ENCODE measurements at regions not wholly inside any gene's neighbourhood (a gene's known extent, or its start where the extent isn't known, plus 50 kb on each side); places are given as distances from the start of the nearest gene placed in this dataset.

DNA sequence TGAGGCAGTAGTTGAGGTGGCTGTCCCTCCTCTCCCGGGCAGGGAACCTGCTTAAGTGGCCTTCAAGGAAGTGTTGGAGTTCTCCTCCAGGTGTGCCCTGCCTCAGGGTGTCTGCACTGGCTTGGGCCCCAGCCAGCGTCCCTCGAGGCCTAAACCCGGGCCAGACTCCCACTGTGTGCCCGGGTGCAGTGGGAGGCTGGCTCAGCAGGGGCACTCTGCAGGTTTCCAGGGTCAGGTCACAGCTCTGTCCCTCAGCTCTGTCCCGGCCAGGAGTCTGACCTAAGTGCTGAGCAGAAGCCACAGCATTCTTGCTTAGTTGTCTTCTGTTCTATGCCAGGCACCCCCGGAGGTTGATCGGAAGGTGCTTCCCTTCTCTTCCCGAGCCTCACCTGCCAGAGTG lies 69.0 kb upstream of the OTOS start:
- DNase-seq: no peak

DNA sequence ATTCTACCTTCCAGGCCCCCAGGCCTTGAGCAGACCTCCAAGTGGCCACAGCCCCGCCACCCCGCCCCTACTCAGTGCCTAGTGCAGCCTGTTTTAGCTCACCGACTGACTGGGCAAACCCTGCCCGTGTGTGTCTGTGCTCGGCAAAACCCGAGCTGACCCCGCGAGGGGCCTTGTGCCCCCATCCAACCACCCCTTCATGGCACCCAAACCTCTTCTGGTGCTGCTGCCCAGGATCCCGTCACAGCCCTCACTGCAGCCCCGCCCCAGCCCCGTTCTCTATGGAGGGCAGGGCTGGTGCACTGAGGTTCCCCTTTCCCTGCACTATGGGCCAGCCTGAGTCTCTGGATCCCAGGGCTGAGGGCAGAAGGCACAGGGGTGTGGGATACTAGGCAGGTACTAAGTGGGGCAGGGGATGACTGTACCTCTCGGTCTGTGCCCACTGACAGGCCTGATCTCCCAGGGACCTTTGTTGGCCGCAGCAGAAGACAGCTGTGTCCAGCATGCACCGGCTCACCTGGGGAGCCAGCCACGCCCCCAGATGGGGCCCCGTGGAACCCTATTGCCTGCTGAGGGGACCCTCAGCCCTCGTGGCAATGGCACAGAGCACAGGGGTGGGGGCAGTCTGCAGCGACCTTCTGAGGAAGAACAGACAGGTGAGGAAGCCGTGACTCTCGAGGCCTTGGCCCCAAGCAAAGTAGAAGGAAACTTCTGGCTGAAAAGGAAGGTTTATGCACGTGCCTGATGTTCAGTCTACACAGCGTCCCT lies 69.9 kb upstream of the OTOS start:
- no peak for DNase-seq

DNA sequence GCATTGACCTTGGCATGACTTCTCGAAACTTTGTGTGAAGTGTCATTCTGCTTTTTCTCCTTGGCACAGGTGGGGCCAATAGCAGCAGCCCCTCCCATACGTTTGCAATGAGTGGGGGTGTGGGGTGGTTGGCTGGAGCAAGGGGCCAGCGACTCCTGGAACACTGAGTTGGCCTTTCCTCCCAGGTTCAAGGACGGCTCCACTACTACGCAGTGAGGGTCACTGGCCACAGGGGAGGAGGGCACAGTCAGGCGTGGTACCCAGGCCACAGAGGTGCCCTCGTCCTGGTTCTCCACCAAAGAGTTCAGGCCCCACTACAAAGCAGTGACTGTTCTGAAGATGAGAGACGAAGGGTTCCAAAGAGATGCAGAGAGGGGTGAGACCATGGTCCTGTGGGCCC lies 70.6 kb upstream of the OTOS start:
- no peak for DNase-seq

DNA sequence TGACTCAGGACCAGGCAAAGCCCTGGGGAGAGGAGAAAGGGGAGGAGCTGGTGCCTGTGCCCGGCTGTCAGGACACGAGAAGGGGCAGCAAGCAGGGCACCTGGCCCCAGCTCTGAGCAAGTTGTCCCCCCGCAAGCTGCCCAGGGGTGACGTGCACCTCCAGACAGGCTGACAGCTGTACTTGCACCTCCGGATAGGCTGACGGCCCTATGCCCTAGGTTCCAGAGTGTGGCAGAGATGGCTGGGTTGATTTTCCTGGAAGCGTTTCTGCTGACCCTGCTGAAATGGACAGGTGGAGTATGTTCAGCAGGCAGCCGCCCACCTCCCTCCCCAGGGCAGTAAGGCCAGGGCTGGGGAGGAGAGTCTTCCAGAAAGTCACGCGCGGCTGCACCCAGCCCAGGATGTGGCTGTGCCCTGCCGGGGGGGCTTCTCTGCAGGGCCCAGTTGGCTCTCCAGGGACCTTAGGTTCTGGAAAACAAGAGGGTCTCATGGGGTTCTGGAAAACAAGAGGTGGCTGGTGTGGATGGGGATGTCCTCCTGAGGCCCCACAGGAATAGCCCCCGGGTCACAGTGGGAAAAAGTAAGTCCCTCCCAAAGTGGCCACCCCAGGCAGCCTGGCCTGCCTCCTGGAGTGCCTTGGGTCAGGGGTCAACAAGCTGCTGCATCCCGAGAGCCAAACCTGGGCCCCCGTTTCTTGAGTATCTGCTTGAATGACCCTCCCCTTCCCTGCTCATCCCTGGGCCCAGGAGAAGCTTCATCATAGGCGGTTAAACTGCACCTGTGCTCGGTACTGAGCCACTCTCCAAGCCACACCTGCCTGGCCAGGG lies 71.4 kb upstream of the OTOS start:
- no peak for DNase-seq

DNA sequence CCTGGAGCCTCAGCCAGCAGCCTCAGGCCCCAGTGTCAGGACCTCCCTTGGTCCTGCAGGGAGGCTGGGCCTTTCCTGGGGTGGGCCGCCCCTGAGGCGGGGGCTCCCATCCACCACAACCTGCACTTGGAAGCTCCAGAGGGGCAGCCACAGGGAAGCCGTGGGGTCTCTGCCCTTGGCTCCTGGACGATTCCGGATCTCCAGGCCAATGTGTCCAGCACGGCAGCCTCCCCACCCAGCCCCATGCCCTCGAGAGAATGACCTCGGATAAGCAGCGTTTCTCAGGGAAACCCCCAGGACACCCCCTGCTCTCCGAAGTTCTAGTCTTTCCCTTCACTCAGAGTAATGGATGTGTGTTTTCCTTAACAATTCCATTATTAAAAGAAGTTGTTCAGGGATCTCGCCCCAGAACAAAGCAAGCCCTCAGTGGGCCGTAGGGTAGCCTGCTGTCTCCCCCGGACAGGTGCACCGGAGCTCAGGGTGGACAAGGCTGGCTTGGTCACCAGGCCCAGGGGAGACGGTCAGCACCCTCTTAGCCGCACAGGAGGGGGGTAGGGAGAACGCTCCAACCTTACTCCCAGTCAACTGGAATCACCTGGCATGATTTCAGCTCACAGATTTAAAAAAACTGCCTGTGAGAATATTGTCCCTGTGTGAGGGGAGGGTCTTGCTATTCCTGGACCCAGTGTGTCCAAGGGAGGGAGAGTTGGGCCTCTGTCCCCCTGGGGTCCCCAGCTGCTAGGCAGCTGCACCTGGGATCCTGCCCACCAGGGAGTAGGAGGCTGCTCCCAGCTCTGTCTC lies 72.2 kb upstream of the OTOS start:
- no peak for DNase-seq

DNA sequence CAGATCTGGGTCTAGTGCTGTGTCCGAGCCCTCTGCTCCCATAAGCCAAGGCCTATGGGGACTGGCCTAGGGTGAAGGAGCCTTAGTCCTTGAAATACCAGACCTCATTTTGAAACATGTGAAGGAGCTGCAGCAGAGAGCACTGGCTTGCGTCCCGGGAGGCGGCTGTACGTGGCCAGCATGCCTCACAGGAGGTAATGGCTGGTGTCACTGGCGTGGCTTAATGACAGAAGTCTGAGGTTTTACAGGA lies 72.7 kb upstream of the OTOS start:
- DNase-seq: no peak

DNA sequence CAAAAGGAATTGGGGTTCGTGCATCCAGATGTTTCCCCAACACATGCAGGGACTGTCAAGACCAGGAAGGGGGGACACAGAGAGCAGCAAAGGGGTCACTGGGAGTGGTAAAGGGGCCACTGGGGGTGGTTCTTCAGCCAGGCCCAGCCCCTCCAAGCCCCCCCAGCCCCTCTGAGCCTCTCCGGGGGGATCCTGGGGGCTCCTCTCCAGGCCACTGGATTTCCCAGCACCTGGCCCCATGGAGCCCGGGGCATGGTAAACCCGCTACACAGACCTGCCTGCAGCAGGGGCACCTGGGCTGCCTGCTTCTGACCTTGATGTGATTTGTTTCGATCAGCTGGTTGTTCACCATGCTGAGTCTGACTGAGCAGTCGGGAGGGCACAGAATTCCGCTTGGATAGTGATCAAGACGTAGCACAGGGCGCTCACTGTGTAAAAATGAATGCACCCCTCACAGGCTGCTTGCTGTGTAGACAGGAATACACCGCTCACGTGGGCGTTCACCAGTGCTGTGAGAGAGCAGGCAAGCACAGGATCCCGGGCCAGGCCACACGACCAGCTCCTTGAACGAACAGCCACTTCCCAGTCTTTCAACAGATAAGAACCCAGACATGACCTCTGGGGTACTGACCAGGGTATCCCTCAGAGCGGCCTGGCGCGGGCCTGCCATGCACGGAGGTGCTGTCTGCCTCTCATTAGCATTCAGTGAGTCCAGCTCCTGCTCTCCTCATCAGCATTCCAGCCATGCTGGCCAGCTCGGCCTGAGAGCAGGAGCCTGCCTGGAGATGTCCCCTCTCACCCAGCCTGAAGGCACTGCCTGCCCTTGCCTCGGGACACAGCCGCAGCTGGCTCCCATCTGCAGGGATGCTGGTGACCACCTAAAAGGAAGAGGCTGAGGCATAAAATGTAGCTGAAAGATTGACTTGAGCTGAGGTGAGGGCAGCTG lies 73.3 kb upstream of the OTOS start:
- DNase-seq: no peak

GRCh38 chr2:240214790-240215675 lies 74.6 kb upstream of the OTOS start:
- no peak for DNase-seq

- no peak for DNase-seq
These were observed 75.2 kb upstream of the OTOS start for GRCh38 chr2:240215676-240216051.

DNA sequence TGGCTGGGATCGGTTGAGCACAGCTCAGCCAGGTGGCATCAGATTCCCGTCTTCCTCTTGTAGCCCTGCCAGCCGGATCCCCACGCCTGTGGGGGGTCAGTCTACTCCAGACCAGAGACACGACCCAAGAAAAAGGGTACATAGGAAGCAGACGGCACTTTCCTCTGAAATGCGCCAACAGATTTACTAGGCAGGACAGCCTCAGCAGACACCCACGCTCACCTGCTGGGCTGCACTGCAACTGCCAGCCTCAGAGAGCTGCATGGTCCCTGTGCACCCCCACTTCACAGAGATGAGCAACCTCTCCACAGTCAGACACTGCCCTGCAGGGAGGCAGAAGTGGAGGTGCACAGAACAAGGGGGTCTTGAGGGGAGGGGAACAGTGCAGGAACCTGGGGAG lies 75.7 kb upstream of the OTOS start:
- no peak for DNase-seq

DNA sequence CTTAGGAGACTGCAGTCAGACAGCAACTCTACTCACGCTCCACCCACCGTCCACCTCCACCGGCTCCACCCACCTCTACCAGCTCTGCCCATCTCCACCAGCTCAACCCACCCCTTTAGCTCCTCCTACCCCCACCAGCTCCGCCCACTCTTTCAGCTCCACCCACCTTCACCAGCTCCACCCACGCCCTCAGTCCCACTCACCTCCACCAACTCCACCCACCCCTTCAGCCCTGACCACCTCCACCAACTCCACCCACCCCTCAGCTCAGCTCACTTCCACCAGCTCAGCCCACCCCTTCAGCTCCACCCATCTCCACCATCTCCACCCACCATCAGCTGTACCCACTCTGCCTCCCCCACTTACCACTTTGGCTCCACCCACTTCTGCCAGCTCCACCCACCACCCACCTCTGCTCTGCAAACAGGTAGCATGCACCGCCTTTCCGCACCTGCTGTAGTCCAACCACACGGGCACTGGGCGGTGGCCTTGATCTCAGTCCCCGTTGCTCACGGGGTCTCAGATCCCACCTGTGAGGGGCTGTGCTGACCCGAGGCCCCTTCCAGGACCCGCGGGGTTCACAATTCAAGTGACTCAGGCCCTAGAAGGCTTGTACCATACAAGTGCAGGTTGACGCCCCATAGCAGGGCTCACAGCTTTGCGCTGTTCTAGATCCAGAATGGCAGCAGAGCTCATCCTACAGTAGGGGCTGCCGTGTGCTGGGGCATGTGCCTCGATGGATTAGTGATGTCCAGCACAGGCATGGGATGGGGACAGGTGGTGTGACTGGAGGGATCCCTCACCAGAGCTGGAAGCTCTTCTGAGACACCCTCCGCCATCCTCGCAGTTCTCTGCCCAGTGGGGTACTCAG lies 77.2 kb upstream of the OTOS start:
- peak; percentile 67 to 84 for DNase-seq

DNA sequence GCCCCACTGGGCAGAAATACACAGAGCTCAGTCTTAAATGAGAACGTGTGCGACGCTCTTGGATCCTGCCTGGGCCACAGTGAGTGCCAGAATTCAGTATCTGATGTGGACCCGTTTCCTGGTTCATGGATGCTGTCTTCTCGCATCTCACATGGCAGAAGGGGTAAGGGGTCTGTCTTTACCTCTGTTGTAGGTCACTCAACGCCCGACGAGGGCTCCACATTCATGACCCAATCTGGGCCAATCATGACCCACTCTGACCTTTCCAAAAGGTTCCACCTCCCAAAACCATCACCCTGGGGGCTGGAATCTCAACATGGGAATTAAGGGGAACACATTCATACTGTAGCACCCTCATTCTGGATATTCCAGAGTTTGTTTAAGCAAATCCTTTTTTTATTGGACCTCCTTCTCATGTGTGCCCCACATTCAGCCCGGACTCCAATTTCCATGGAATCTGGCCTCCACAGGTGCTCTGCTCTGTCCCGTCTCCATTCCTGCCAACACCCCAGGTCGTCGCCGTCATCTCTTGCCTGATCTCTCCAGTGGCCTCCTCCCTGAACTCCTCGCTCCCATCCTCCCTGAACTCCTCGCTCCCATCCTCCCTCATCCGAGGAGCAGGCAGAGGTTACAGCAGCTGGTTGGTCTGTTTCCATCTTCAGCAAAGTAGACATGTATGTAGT lies 78.9 kb upstream of the OTOS start:
- DNase-seq: no peak

DNA sequence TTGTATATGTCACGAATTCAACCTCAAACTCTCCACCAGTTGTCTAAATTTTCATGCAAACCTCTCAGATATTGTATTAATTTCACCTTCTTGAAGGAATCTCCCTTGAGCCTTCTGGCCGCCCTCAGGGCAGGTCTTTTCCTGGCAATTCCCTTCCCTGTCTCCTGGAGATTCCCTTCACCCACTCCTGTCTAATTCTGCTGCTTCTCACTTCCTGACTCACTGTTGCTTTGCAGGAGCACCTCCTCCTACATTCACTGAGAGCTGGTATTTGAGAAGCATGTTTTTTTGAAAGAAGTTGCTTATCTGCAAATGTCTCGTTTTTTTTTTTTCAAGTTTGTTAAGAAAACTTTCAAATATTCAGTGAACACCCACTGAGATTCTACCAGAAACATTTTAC lies 79.9 kb upstream of the OTOS start:
- DNase-seq: no peak

DNA sequence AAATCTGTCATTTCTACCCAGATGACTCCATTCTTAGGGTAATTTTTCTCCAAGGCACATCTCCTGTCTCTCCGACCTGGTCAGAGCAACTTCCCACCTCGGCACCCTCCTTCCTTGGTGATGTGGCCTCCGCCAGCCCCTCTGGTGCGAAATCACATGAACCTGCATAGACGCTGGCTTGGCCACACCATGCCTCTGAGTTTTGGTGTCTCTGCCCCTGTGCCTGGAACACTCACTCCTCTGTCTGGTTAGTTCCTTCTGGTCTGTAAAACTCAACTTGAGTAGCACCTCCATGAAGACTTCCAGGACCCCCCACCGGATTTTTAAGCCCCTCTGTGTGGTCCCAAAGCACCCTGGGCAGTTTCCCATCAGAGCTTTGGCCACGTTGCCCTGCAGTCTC lies 83.2 kb upstream of the OTOS start:
- DNase-seq: no peak

- no peak for DNase-seq
These were observed 84.2 kb upstream of the OTOS start for GRCh38 chr2:240224676-240225075.

DNA sequence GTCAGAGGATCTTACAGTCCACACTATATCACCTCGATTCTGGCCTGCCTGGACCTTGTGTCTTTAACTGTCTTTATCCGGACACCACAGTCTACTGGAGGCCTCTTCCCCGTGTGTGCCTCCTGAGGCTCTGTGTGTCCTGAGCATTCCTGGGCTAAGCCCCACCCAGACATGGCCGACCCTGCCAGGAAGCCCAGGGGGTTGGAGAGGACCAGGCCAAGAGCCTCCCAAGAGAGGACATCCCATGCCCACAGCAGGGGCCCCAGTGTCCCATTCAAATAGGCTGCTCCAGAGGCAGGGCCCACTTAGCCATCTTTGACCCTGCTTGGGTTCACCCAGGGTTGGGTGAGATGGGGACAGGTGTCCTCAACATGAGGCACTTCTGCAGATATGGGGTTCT lies 84.7 kb upstream of the OTOS start:
- no peak for DNase-seq

DNA sequence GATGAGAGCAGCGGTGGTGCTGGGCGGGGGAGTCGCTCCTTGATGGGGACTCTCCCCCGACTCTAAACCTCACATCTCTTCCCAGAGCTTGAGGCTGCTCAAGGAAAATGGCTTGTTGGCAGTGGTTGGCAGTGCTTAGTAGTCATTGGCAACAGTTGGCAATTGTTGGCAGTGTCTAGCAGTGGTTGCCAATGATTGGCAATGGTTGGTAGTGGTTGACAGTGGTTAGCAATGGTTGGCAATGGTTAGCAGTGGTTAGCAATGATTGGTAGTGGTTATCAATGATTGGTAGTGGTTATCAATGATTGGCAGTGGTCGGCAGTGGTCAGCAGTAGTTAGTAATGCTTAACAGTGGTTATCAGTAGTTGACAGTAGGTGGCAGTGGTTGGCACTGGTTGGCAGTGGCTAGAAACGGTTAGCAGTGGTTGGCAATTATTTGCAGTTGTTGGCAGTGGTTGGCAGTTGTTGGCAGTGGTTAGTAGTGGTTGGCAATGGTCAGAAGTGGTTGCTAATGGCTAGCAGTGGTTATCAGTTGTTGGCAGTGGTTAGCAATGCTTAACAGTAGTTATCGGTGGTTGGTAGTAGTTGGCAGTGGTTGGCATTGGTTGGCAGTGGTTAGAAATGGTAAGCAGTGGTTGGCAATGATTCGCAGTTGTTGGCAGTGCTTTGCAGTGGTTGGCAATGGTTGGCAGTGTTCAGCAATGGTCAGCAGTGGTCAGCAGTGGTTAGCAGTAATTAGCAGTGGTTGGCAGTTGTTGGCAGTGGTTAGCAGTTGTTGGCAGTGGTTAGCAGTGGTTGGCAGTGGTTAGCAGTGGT lies 85.4 kb upstream of the OTOS start:
- DNase-seq: no peak

GRCh38 chr2:240226672-240227537 lies 86.4 kb upstream of the OTOS start:
- no peak for DNase-seq

Measured in NCI-H526 (cell line).